ENCODE measurements at regions not wholly inside any gene's neighbourhood (a gene's known extent, or its start where the extent isn't known, plus 50 kb on each side); places are given as distances from the start of the nearest gene placed in this dataset.

GRCh38 chr10:124207391-124207790 is 114.0 kb upstream of the CHST15 start:
- no peak for TF ChIP-seq YY1 (IDR thresholded peaks at IDR 0.05; ENCODE audit: insufficient read depth, insufficient read length)
- TF ChIP-seq ZNF274 (IDR thresholded peaks at IDR 0.05; ENCODE audit: low read depth, low read length) = no peak

Measured in NT2/D1 (cell line).